ENCODE measurements at regions not wholly inside any gene's neighbourhood (a gene's known extent, or its start where the extent isn't known, plus 50 kb on each side); places are given as distances from the start of the nearest gene placed in this dataset.

- 78 to 81% methylated on average over 5 of the region's 5 CpGs for WGBS, 2 donors
- Histone ChIP-seq H3K27ac (no peak overlapping the region), H3K9me3 (no peaks in the 10 kb centered on the region), H3K36me3 (ENCODE audit: low read depth, missing control alignments) (no peaks in the 10 kb centered on the region), H3K27me3 (no peaks in the 10 kb centered on the region), H3K4me3 (no peak overlapping the region), H3K4me1 (peaks cover 8% of the 10 kb centered on the region)
- intact Hi-C loops (cut with DNase I; ENCODE audit: low total_unique reads): no loop called here
- DNase-seq: no peak
- TF ChIP-seq POLR2A (IDR thresholded peaks at IDR 0.05) (no peak), CTCF (IDR thresholded peaks at IDR 0.05) (no peak)
These were observed 323.3 kb upstream of the TLE3 start for GRCh38 chr15:70420948-70421482.

GRCh38 chr15:70420086-70420947, 322.6 kb upstream of the TLE3 start:
- no peak for DNase-seq
- no peaks in the 10 kb centered on the region for H3K36me3 ChIP-seq (ENCODE audit: low read depth, missing control alignments)
- TF ChIP-seq CTCF (IDR thresholded peaks at IDR 0.05) (no peak), POLR2A (IDR thresholded peaks at IDR 0.05) (no peak)
- no peak overlapping the region for H3K27ac ChIP-seq
- H3K4me3 ChIP-seq: no peak overlapping the region
- H3K9me3 ChIP-seq: no peaks in the 10 kb centered on the region
- peaks cover 2% of the 10 kb centered on the region for H3K4me1 ChIP-seq
- H3K27me3 ChIP-seq: no peaks in the 10 kb centered on the region
- intact Hi-C loops (cut with DNase I; ENCODE audit: low total_unique reads): no loop called here
- WGBS, 2 donors: 71 to 73% methylated on average over 4 of the region's 4 CpGs

GRCh38 chr15:70418943-70419342, 321.2 kb upstream of the TLE3 start:
- no peak for DNase-seq
- Histone ChIP-seq H3K27ac (no peak overlapping the region), H3K27me3 (no peaks in the 10 kb centered on the region), H3K4me1 (no peaks in the 10 kb centered on the region), H3K9me3 (no peaks in the 10 kb centered on the region), H3K36me3 (ENCODE audit: low read depth, missing control alignments) (no peaks in the 10 kb centered on the region), H3K4me3 (no peak overlapping the region)
- intact Hi-C loops (cut with DNase I; ENCODE audit: low total_unique reads): no loop called here
- 80 to 82% methylated on average over 11 of the region's 11 CpGs for WGBS, 2 donors
- TF ChIP-seq POLR2A (IDR thresholded peaks at IDR 0.05) (no peak), CTCF (IDR thresholded peaks at IDR 0.05) (no peak)

GRCh38 chr15:70417535-70417934, 319.8 kb upstream of the TLE3 start:
- 72 to 88% methylated on average over 6 of the region's 6 CpGs for WGBS, 2 donors
- no peaks in the 10 kb centered on the region for H3K9me3 ChIP-seq

More at GRCh38 chr15:70417535-70417934, 319.8 kb upstream of the TLE3 start:
- Histone ChIP-seq H3K4me3 (no peak overlapping the region), H3K36me3 (ENCODE audit: low read depth, missing control alignments) (no peaks in the 10 kb centered on the region), H3K27me3 (no peaks in the 10 kb centered on the region), H3K4me1 (no peaks in the 10 kb centered on the region), H3K27ac (no peak overlapping the region)
- intact Hi-C loops (cut with DNase I; ENCODE audit: low total_unique reads): no loop called here
- TF ChIP-seq POLR2A (IDR thresholded peaks at IDR 0.05): no peak
- TF ChIP-seq CTCF (IDR thresholded peaks at IDR 0.05): no peak
- DNase-seq: no peak
